GM18498 (cell line): ENCODE measurements at regions not wholly inside any gene's neighbourhood (a gene's known extent, or its start where the extent isn't known, plus 50 kb on each side); places are given as distances from the start of the nearest gene placed in this dataset.

ENCODE experiments used
- ATAC-seq: cut with Tn5 transposase; IDR thresholded peaks from one replicate; pipeline ENCODE4 v1.9.1; 2021; ENCODE audit warnings: mild to moderate bottlenecking, moderate library complexity; ENCODE audit not compliant: unreplicated experiment

DNA sequence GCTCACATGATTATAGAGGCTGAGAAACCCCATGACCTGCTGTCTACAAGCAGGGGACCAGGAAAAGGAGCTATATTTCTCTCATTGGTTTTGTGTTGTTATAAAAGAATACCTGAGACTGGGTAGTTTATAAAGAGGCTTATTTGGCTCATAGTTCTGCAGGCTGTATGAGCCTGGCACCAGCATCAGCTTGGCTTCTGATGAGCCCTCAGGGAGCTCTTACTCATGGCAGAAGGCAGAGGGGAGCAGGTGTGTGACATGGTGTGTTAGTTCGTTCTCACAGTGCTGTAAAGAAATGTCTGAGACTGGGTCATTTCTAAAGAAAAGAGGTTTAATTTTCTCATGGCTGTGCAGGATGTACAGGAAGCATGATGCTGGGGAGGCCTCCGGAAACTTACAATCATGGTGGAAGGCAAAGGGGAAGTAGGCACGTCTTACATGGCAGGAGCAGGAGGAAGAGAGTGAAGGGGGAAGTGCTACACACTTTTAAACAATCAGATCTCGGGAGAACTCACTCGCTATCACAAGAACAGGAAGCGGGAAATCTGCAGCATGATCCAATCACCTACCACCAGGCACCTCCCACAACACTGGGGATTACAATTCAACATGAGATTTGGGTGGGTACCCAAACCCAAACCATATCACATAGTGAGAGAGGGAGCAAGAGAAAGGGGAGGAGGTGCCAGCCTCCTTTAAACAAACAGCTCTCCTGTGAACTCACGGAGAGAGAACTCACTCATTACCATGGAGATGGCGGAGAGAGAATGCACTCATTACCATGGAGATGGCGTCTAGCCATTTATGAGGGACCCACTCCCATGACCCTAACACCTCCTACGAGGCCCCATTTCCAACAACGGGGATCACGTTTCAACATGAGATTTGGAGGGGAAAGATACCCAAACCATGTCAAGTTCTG is 133.4 kb downstream of the JCAD start:
- no peak for ATAC-seq

DNA sequence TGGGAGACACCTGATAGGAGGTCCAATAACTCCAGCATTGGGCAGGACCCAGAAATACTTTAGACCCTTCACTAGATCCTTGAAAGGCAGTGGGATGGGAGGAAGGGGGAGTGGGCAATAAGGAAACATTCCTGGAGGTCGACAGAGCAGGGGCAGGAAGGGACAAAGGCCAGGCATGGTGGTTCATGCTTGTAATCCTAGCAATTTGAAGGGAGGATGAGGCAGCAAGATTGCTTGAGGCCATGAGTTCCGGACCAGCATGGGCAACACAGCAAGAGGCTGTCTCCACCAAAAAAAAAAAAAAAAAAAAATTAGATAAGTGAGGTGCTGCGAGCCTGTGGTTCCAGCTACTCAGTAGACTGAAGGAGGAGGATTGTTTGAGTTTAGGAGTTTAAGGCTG is 134.9 kb downstream of the JCAD start:
- ATAC-seq: no peak

DNA sequence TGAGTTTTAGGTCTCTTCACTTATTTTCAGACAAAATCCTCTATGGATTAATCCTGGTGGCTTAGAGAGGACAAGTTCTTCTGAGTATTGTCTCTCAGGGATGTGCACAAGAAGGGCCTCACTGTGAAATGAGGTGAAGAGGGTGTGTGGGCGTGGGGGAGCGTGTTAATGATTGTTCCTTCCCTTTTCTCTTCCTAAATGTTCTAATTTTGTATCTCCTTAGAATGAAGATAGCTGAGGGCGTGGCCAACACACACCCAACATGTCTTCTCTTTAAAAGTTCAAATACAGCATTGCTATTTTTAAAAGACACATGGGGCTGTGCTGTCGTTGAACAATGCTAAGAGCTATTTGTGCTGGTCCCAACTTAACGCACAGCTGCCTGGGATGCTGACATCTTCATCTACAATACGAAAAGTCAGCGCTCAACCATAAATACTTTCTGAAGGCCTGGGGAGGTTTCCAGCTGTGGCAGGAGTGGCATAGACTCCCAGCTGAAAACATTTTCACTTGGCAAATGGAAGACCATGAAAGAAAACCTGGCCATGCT is 135.9 kb downstream of the JCAD start:
- ATAC-seq: no peak

DNA sequence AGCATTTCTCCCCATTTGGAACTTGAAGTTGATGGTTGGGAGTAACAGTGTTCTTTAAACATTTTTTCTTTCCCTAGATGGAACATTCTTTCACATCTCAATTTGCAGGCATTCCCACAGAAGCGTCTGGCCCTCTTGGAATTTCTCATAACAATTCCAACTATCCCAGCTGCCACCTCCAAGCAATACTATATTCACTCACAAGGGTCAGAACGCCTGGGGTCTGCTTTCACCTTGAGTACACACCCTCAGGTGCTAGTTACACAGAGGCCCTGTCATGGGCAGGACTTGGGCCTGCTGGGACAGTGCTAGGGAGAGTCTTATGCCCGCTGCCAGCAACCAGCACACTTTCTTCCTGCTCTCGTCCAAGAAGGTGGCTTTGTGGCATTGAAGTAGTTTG is 136.5 kb downstream of the JCAD start:
- ATAC-seq: no peak

DNA sequence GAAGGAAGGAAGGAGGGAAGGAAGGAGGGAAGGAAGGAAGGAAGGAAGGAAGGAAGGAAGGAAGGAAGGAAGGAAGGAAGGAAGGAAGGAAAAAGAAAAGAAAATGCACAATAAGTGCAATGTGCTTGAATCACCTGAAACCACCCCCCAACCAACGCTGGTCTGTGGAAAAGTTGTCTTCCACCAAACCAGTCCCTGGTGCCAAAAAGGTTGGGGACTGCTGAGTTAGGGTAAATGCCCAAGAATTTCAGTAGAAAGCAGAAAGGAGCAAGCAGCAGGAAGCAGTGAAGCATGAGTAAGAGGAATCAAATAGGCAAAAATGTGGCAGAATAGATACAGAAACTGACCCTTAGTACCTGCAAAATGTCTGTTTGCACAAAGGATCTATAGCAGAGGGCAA is 137.2 kb downstream of the JCAD start:
- no peak for ATAC-seq

DNA sequence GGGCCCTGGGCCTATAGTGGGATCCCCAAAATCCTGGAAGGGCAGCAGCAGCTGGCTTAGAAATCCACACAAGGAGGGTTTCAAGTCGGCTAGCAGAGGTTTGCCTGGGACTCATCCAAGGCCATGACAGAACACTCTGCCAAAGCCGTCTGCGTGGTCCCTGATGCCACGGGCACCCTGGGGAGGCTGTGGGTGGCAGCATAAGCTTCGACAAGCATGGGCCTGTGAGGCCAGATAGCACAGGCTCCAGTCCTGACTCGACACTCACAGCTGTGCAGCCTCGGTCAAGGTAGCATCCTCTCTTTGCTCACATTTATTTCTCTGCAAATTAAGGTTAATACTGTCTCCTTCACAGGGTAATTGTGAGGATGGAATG is 138.3 kb downstream of the JCAD start:
- ATAC-seq: no peak

DNA sequence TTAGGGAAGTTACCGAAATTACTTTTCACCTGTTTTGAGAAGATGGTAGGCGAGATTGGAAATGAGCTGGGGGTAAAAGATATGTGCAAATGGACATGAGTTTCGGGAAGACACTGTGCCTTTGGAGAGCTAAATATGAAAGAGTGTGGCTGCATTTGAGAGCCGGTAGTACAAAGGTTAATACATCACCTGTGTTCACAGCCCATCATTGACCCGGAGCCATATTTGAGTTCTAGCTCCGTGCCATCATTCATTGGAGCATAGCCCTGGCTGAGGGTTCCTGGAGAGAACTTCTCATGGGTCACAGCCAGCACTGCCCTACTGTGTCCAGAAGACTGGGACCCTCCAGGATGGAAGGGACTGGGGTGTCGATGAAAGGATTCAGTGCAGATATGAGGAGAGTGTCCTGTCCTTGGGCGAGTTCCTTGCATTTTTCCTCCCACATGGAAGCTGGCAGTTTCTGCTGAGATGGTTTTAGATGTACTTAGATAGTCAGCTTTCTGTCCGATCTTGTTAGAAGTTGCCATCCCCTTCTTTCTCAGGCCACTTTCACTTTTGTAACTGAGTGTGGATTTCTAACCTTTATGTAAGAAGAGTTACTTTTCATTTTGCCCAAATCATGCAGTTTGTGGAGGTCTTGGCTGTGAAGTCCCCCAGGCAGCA is 138.8 kb downstream of the JCAD start:
- no peak for ATAC-seq

DNA sequence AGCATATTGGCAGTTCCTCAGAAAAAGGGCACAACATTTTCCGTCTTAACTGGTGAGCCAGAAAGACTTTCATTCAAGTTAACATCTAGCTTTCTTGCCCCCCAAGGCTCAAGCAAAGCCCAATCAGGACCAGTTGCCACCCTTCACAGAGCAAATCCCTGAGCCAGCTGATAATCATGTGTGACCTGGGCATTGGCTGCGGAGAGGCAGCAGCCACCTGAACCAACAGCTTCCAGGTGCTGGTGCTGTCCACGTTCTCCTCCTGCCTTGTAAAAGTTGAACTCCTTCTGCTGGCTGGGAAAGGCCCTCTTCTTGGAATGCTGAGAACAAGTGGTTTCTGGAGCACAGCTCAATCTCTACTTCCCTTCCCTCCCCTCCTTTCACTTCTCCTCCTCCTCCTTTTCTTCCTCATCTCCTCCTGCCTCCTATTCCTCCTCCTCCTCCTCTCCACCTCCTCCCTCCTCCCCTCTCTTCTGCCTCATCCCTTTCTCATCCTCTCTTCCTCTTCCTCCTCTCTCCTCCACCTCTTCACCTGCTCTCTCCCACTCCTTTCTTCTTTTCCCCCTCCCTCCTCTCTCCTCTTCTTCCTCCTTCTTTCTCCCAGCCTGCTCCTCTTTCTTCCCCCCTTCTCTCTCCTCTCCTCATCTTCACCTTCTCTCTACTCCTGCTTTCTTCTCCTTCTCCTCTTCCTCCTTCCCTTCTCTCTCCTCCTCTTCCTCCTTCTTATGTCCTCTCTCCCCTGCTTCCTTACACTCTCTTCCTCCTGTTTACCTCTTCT is 140.6 kb downstream of the JCAD start:
- ATAC-seq: no peak

DNA sequence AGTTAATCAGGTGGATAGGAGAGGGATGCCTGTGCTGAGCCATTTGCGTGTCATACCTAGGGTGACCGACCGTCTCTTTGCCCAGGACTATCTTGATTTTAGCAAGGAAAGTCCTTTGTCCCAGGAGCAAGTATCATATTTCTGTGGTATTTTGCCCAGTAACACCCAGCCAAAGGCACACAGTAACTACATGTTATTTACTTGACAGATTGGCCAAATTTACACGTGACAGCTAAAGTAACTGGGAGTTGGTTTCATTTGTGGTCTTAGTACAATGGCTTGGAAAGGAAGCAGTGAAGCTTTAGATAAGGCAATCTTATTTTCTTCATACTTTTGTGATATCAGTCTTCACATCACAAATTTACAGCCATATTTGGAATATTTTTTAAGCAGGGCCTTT is 142.1 kb downstream of the JCAD start:
- no peak for ATAC-seq

DNA sequence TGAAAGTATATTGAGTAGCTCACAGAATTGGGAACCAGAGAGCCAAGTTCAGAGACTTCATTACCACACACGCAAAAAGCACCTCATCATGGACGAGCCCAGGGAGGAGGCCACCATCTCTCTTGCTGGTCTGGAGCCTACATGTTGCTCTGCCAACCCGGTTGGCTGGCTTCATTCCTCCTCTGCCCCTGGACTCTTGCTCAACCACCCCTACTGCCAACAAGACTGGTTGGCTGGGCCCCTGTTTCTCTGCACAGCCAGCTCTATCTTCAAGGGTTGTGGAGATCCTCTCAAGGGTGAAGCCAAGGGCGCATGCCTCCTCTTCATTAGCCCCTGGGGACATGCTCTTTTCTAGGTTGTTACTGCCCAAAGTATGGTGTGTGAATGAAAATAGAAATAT is 142.7 kb downstream of the JCAD start:
- ATAC-seq: no peak

DNA sequence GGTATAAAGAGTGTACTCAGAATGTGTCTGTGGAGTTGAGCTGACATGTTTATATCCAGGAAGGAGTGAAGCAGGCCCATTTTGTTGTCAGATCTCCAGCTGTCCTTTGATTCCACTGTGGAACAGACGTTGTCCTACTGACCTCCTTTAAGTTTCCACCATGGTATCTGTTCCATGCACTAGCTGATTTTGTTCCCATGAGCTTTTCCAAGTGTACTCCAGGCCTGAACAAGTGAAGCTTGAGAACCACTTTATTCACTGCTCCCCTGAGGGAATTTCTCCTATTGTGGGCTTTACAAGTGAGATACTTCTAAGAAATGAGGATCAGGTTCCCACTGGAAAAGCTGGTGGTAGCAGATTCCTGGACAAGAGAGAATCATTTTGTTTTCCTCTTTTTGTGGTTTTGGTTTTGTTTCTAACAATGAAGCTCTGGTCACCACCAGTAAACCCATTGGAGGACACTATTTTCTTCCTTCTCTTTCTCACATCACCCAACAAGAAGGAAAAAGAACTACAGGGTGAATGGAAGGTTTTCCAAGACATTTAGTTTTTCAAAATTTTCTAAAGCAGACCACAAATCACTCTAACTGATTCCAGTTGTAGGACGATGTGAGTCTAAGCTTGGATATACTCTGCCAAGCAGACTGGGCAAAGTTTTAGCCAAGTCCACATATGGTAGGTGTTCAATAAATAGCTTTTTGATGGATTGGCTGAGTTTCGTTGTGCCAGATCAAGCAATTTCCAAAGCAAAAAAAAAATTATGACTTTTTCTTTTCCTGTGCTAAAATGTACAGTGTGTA is 144.2 kb downstream of the JCAD start:
- no peak for ATAC-seq

DNA sequence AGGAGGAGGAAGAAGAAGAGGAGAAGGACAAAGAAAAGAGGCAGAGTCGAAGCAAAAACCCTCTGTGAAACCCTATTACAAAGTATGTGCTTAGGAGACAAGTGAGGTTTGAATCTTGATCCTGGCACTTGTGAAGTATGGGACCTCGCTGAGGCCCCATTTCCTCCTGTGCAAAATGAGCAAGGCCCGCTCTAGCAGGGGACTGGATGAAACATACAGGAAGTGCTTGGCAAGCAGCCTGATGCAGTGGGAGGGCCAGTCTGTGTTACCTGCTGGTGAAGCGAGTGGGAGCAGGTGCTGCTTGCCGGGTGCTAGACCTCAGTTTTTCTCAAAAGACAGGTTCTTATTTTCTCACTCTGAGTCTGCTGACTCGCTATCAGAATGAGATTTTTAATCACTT is 150.4 kb downstream of the JCAD start:
- no peak for ATAC-seq

DNA sequence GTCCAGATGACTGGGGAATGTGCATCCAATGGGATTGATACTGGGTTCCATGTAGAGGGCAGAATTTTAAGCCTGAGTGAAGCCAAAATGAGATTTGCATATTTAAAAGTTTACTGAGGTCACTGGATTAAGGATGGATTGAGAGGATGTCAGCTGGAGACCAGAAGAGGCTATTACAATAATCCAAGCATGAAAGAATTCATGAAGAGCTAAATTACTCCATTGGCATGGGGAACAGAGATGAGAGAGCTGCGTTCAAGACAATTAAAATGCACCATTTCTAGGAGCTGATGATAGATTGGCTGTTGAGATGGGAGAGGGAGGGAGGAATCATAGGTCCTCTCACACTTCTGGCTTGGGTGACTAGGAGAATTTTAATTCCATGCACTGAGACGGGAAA is 158.5 kb downstream of the JCAD start:
- ATAC-seq: no peak

DNA sequence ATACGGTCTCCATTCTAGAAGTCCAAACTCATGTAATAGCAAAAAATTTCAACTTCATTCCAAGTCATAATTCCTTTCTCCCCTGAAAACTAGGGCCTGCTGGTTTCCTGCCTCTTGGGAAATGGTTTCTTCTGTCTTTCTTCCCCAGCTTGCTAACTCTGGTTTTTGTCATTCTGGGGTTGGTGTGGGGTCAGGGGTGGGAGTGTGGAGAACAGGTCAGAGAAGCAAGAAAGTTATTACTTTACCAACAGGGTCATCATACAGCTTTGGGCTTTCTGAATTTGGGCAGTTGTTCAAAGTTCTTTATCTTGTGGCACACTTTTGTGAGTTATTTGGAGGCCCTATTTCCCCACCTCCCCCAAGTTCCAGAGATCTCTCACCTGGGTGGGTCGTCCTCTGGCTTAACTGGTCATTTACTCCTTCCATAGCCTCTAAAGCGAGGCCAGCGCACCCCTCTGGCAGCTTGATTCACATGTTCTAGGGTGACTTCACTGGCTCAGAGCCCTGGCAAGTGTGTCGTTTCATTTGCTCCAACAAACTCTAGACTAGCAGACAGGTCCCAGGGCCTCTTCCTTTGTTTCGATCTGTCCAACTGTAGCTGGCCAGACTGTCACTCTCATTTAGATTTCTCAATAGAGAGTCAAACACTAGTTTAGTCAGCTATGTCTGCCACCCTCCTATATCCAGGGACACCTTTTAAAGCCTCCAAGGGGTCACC is 161.2 kb downstream of the JCAD start:
- ATAC-seq: no peak

DNA sequence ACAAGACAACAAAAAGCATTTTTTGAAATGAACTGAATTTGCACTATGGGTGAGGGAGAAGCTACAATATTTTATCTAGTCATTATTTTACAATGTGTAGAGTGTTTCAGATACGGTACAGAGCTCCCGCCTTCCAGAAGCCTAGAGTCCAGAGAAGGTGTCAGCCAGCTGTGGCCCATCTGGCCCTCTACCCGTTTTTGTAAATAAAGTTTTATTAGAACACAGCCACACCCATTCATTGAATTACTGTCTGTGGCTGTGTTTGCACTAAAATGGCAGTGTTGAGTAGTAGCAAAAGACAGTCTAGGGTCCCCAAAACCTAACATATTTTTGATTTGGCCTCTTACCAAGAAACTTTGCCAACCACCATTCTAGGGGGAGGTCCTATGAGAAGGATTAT is 162.0 kb downstream of the JCAD start:
- ATAC-seq: no peak

DNA sequence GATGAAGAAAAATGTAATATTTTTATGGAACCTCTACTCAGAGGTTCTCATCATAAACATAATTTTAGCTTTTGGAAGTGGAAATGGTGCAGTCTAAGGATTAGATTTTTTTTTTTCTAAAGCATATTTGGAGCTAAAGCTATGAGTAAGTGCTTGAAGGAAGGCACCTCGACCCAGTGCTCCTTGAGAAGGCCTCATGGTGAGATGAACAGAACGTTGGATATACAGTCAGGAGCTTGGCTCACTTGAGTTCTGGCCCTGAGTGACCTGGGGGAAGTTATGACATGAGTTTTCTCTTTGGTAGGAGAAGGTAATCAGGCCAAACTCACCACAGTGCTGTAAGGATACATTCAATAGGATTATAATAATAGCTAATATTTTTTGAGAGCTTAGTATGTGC is 163.3 kb downstream of the JCAD start:
- no peak for ATAC-seq

DNA sequence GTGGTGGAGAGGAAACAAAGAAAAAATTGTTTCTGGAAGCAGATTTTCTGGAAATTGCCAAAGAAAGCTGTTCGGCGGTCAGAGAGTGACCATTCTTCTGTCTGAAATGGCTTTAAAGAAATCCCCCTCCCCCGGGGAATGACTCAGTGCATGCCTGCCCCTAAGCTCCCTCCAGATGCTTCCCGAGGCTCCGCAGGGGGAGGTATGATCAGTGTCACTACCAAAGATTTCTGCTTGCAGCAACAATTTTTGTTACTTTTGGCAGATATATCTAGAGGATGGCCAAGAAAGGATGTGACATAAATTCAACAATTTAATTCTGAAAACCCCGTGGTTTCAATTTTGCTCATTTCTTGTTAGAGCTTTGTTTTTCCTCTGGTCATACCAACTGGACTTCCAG is 163.9 kb downstream of the JCAD start:
- ATAC-seq: no peak

DNA sequence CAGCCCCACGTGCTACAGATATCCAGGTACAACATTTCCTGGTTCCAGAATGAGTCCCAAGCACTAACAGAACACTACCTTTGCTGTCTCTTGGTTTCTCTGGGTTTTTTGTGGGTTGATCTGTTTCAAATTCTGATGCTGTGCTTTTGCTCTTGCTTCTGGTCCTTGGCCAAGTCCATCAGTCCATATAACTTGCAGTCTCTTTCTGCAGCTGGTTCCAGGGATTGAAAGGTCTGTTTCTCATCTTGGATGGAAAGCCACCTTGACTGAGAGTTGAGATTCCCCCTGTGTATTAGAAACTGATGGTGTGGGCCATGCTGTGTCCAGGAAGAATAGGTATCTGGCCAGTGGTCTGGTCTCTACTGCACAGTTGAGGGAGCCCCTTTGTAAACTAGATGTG is 171.1 kb downstream of the JCAD start:
- no peak for ATAC-seq

DNA sequence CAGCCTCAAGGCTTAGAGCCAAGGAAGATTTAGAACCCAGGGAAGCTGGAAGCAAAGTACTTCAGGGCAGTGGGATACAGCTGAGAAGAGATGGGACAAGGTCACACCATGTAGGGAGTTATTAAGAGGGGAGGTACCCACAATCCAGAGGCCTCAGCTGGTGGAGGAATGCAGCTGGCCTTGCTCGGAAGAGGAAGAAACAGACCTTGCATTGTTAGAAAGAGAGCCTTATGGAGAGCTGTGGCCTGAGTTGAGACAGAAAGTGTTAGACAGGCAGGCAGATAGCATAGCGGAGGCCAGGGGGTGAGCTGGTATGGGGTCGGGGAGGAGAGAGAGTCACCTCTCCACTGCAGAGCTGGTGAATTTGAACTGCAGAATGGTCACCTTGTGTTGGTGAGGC is 173.1 kb downstream of the JCAD start:
- ATAC-seq: no peak

DNA sequence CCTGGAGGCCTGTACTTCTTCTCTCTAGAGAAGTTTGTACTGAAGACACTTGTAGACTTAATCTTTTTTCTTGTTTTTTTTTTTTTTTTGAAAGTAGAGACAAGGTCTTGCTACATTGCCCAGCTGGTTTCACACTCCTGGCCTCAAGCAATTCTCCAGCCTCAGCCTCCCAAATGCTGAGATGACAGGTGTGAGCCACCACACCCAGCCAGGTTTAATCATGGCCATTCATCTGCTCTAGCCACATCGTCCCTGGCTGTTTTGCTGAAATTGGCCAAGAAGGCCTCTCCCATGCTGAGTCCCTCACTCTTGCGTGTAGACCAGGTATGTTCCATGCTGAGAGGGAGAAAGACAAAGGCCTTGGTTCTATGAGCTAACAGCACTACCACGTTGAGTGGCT is 176.2 kb downstream of the JCAD start:
- ATAC-seq: no peak
